Adipocyte (in vitro differentiated cells): ENCODE measurements at regions not wholly inside any gene's neighbourhood (a gene's known extent, or its start where the extent isn't known, plus 50 kb on each side); places are given as distances from the start of the nearest gene placed in this dataset.
A peak's percentile ranks its signal among the peaks of the same experiment; 100 is the strongest.

Experiments
- DNase-seq: peaks from one replicate; pipeline ENCODE4 v3.0.0-alpha.2; 2015; ENCODE audit warnings: low read depth
- H3K27me3 ChIP-seq: replicated peaks from 2 replicates; pipeline ENCODE4 v1.7.0; 2013; ENCODE audit warnings: mild to moderate bottlenecking, low read length, moderate library complexity; ENCODE audit not compliant: control insufficient read depth, insufficient read depth
- H3K36me3 ChIP-seq: 2 replicates; pipeline ENCODE4 v1.7.0; 2013; ENCODE audit warnings: low read length, mild to moderate bottlenecking, moderate library complexity; ENCODE audit not compliant: control insufficient read depth, insufficient read depth, severe bottlenecking
- H3K4me1 ChIP-seq: 2 replicates; pipeline ENCODE4 v1.7.0; 2013; ENCODE audit warnings: mild to moderate bottlenecking, low read length, moderate library complexity; ENCODE audit not compliant: control insufficient read depth, insufficient read depth
- H3K4me3 ChIP-seq: 2 replicates; pipeline ENCODE4 v1.7.0; 2013; ENCODE audit warnings: mild to moderate bottlenecking, low read length, moderate library complexity
- H3K9ac ChIP-seq: 2 replicates; pipeline ENCODE4 v1.7.0; 2013; ENCODE audit warnings: mild to moderate bottlenecking, low read length, moderate library complexity
- H3K9me3 ChIP-seq: 2 replicates; pipeline ENCODE4 v1.7.0; 2013; ENCODE audit warnings: mild to moderate bottlenecking, low read length, moderate library complexity; ENCODE audit not compliant: control insufficient read depth

DNA sequence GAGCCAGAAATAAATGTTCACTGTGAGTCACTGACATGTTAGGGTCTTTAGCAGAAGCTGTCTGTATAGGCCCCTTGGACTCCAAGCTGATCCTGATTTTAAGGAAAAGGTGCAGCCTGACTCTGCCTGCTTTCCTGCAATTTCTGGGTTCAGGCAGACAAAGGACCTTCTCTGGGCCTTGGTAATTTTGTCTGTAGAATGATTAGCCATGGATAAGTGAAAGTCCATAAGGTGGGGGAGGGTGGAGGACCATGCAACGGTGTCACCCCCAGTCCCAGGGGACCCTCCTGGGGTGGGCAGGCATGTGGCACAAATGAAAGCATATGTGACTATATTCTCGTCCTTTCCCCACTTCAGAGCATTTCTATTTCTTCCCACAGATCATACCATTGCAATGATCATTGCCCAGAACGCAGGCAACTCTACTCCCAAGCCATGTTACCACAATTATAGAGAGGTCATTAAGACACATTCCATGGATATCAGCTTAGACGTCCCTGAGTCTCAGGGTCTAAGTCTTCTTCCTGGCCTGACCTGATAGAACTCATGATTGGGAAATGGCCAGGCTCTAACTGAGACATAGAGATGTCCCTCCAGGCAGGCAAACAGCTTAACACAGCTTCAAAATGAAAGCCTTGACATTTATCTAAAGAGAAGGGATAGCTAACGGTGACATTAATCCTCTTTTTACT lies 157.9 kb upstream of the ALDH1B1 start:
- Histone ChIP-seq H3K9me3 (peaks cover 10% of the 10 kb centered on the region), H3K4me3 (no peak overlapping the region), H3K27me3 (peaks cover 28% of the 10 kb centered on the region), H3K36me3 (no peaks in the 10 kb centered on the region), H3K4me1 (no peaks in the 10 kb centered on the region), H3K9ac (no peak overlapping the region)
- no peak for DNase-seq

DNA sequence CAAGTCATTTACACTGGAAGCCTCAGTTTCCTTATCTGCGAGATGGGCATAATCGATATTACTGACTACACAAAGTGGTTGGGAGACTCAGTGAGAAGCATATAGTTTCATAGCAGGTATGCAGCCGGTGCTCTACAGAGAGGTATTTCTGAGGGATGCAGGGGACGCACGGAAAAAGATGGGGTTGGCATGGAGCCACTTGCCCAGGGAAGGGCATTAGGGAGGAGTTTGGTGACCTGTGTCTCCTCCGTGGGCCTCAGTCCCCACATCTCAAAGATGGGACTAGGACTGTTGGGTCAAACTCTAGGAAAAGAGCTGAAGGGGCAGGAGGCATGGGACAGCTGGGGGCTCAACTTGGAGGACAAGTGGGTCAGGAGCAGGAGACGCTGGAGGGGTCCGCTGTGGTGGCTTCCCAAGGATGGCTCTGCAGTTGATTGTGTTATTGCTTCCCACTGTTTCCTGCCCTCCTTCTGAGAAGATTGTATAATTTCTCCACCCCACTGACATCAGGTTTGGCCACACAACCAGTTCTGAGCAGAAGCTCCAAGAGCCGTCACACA lies 158.6 kb upstream of the ALDH1B1 start:
- Histone ChIP-seq H3K4me3 (no peak overlapping the region), H3K9me3 (peaks cover 3% of the 10 kb centered on the region), H3K36me3 (no peaks in the 10 kb centered on the region), H3K4me1 (no peaks in the 10 kb centered on the region), H3K27me3 (peaks cover 23% of the 10 kb centered on the region), H3K9ac (no peak overlapping the region)
- DNase-seq: no peak

GRCh38 chr9:38233343-38233742 lies 159.2 kb upstream of the ALDH1B1 start:
- H3K9ac ChIP-seq: no peak overlapping the region
- H3K27me3 ChIP-seq: peaks cover 23% of the 10 kb centered on the region
- H3K4me3 ChIP-seq: no peak overlapping the region
- H3K9me3 ChIP-seq: no peaks in the 10 kb centered on the region
- H3K36me3 ChIP-seq: no peaks in the 10 kb centered on the region
- H3K4me1 ChIP-seq: no peaks in the 10 kb centered on the region
- no peak for DNase-seq

- H3K9ac ChIP-seq: no peak overlapping the region
- no peak for DNase-seq
These were observed 159.6 kb upstream of the ALDH1B1 start for GRCh38 chr9:38232895-38233294.

GRCh38 chr9:38229504-38230155 lies 160.6 kb upstream of the SHB start:
- DNase-seq: no peak
- Histone ChIP-seq H3K4me1 (peaks cover 9% of the 10 kb centered on the region), H3K36me3 (no peaks in the 10 kb centered on the region), H3K9ac (no peak overlapping the region), H3K4me3 (no peak overlapping the region), H3K27me3 (peaks cover 6% of the 10 kb centered on the region), H3K9me3 (no peaks in the 10 kb centered on the region)

More at GRCh38 chr9:38232895-38233294, 159.6 kb upstream of the ALDH1B1 start:
- peaks cover 22% of the 10 kb centered on the region for H3K27me3 ChIP-seq
- no peaks in the 10 kb centered on the region for H3K9me3 ChIP-seq
- H3K4me3 ChIP-seq: no peak overlapping the region
- H3K4me1 ChIP-seq: no peaks in the 10 kb centered on the region
- no peaks in the 10 kb centered on the region for H3K36me3 ChIP-seq

DNA sequence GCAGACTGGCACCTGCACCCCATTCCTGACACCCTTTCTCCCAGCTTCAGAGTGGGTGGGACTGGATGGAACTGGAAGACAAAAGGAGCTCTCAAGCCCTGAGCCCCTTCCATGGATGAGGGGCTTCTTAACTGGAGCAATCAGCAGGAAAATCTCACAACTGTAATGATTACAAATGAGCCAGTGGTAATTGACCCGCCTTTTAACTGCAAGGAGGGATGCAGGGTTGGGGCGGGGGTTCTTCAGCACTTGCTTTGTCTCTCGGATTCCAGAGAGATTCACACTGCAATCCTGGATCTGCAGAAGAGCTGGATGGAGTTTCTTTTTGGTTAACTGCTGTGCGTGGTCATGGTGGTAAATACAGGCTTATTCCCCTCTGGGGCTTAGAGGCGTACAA lies 160.1 kb upstream of the SHB start:
- Histone ChIP-seq H3K9me3 (no peaks in the 10 kb centered on the region), H3K4me3 (no peak overlapping the region), H3K9ac (no peak overlapping the region), H3K27me3 (peaks cover 6% of the 10 kb centered on the region), H3K36me3 (no peaks in the 10 kb centered on the region), H3K4me1 (peaks cover 9% of the 10 kb centered on the region)
- DNase-seq: no peak

DNA sequence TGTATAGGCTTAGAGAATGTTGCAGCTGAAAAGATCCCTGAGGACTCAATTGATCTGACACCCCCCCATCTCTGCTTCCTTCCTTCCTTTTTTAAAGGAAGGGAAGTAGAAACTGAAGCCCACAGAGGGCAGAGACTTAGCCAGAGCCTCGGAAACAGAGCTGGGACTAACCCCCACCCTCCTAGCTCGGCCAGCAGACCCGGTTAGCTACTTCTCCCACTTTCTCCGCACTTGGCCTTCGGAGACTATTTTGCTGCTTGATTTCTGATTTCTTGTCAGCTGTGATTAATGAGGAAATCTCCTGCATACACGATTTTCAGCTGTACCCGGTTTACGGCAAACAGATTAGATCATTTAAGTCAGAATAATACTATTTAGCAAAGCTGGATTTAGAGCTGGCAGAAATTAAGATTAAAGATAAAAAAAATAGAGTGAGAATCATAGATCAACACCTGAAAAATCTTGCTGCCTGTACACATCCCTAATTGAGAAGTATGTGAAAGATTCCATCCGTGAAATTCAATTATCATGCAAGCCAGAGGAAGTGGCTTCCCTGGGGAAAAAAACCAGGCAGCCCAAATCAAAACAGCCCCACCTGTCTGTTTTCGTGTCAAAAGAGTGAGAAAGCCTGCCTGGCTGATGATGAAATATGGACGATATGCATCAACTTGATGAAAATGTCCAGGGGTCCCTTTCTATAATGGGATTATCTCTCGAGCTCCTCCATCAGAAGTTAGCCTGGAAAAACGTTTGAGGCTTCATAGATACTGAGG lies 159.5 kb upstream of the SHB start:
- no peaks in the 10 kb centered on the region for H3K9me3 ChIP-seq
- peaks cover 9% of the 10 kb centered on the region for H3K4me1 ChIP-seq
- no peak overlapping the region for H3K4me3 ChIP-seq
- no peaks in the 10 kb centered on the region for H3K36me3 ChIP-seq
- H3K27me3 ChIP-seq: peaks cover 6% of the 10 kb centered on the region
- no peak overlapping the region for H3K9ac ChIP-seq
- no peak for DNase-seq

DNA sequence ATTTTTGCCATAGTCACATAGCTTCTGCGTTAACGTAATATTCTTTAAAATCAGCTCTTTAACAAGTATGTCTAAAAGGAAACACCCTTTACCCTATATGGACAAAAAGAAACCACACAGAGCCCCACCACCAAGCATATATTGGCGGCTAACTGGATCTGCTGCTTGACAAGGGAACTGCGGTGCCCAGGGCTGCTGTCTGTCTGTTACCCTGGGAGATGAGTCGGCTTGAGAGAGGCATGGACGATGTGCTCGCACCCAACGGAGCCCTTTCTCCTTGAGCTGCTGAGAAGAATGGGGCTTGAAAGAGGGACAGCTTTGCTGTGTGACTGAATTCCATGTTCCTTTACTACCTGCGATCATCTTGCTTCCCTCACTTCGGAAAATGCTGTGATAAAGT lies 158.6 kb upstream of the SHB start:
- no peaks in the 10 kb centered on the region for H3K27me3 ChIP-seq
- no peaks in the 10 kb centered on the region for H3K36me3 ChIP-seq
- H3K9ac ChIP-seq: no peak overlapping the region
- H3K4me1 ChIP-seq: peaks cover 9% of the 10 kb centered on the region
- H3K9me3 ChIP-seq: no peaks in the 10 kb centered on the region
- no peak for DNase-seq
- H3K4me3 ChIP-seq: no peak overlapping the region

- Histone ChIP-seq H3K36me3 (no peaks in the 10 kb centered on the region), H3K9ac (no peak overlapping the region), H3K4me1 (peaks cover 9% of the 10 kb centered on the region), H3K9me3 (no peaks in the 10 kb centered on the region), H3K27me3 (no peaks in the 10 kb centered on the region), H3K4me3 (no peak overlapping the region)
- peak; percentile 63 for DNase-seq
These were observed 158.1 kb upstream of the SHB start for GRCh38 chr9:38227061-38227540.

GRCh38 chr9:38226491-38226951 lies 157.5 kb upstream of the SHB start:
- Histone ChIP-seq H3K36me3 (no peaks in the 10 kb centered on the region), H3K9me3 (no peaks in the 10 kb centered on the region), H3K4me3 (no peak overlapping the region), H3K27me3 (no peaks in the 10 kb centered on the region), H3K9ac (no peak overlapping the region), H3K4me1 (peaks cover 9% of the 10 kb centered on the region)
- DNase-seq: no peak

DNA sequence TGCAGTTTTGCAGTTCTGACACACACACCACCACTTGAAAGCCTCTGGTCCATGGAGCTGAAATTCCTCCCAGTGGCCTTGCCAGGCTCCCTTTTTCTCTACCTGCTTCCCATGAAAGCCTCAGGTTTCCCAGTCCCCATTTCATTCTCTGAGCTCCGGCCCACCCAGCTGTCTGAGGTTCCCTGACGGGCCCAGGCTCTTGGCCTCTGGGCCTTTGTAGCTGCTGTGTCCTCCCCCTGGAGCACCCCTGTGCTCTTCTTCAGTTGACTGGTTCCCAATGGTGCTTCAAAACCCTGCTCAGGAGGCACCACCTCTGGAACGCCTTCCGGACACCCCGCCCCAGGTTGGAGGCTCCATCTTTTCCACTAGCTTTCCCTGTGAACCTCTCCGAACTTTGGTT lies 155.9 kb upstream of the SHB start:
- no peak overlapping the region for H3K9ac ChIP-seq
- H3K9me3 ChIP-seq: no peaks in the 10 kb centered on the region
- no peaks in the 10 kb centered on the region for H3K27me3 ChIP-seq
- H3K4me1 ChIP-seq: peaks cover 9% of the 10 kb centered on the region
- DNase-seq: no peak
- no peak overlapping the region for H3K4me3 ChIP-seq
- H3K36me3 ChIP-seq: no peaks in the 10 kb centered on the region
